H54 (cell line): ENCODE measurements at regions not wholly inside any gene's neighbourhood (a gene's known extent, or its start where the extent isn't known, plus 50 kb on each side); places are given as distances from the start of the nearest gene placed in this dataset.
A peak's percentile ranks its signal among the peaks of the same experiment; 100 is the strongest.
"Not testable (repeated sequence)": the region's sequence is repeated elsewhere in the genome, so short reads cannot be mapped to it uniquely, and the experiment has no call there.

Experiments
- DNase-seq: peaks from one replicate; pipeline ENCODE4 v3.0.0; 2011; ENCODE audit warnings: low spot score, mixed read lengths; ENCODE audit not compliant: insufficient read length
- FAIRE-seq: peaks from 3 replicates; lab custom pipeline; 2011; peaks lifted over from hg19 to GRCh38; lab: Jason Lieb, UNC
- POLR2A ChIP-seq: IDR thresholded peaks from 2 replicates; pipeline ENCODE4 v1.6.1; 2011; ENCODE audit warnings: low read depth, mild to moderate bottlenecking, low read length

DNA sequence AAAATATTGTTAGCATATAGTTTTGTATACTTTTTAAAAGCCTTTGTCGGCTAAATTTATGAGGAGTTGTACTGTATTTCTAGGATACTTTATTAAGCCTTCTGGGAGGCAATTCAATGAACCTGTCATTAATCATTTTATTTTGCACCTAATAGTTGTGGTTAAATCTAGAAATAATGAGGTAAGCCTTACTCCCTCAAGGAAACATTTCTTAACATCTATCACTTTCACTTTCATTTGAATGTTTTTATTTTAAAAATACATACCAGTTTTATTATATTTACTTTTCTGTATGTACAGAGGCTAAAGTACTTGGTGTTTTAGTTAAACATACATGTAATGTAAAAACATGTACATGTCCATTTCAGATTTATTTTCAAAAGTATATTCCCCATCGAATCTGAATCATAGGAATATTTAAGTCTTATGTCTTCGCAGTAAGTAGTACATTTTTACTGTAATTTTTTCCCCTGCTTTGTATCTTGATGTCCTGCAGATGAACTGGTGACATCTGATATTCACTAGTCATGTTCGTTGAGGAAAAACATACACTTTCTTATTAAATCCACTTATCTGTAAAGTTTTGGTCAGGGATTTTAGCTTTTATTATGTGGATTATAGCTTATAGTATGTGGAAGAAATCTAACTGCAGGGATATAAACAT is 82.8 kb downstream of the DISP1 start:
- FAIRE-seq (peak; percentile 36), DNase-seq (no peak)
- no peak for TF ChIP-seq POLR2A

DNA sequence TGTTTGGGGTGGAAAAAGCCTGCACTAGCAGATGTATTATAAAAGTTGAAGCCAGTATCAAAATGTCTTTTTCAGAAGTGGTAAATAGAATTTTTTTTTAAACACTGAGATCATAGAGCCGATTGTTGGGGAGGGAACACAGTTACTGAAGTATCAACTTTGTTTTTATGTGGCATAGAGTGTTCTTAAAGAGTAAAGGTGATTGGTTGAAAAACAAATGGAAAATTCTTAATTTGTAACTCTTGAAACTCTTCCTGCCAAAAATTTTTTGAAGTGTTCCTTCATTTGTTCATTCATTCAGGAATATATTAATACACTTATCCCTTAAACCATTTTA is 83.3 kb downstream of the DISP1 start:
- FAIRE-seq = no peak

DNA sequence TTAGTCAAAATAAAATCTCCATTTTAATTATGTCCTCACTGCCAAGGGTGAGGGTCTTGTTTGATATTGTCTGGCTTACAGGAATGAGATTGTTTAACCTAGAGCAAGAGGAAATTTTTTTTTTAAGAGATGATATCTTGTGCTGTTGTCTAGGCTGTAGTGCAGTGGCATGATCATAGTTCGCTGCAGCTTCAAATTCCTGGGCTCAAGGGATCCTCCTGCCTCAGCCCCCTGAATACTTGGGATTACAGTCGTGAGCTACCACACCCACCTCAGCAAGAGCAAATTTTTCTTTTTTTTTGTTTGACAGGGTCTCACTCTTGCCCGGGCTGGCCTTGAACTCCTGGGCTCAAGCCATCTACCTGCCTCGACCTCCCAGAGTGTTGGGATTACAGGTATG is 84.6 kb downstream of the DISP1 start:
- no peak for FAIRE-seq
- no peak for TF ChIP-seq POLR2A
- no peak for DNase-seq

More for the DNA sequence above, 83.3 kb downstream of the DISP1 start:
- no peak for TF ChIP-seq POLR2A
- DNase-seq = no peak

DNA sequence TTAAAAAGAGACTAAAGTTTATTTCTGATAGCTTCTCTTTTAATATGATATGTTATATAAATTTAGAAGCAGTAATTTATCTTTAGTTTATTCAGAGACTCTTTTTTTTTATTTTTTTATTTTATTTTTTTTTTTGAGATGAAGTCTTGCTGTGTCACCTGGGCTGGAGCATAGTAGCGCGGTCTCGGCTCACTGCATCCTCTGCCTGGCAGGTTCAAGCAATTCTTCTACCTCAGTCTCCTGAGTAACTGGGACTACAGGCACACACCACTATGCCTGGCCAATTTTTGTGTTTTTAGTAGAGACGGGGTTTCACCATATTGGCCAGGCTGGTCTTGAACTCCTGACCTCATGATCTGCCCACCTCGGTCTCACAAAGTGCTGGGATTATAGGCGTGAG is 89.6 kb downstream of the DISP1 start:
- FAIRE-seq (no peak), DNase-seq (no peak)
- no peak for TF ChIP-seq POLR2A

DNA sequence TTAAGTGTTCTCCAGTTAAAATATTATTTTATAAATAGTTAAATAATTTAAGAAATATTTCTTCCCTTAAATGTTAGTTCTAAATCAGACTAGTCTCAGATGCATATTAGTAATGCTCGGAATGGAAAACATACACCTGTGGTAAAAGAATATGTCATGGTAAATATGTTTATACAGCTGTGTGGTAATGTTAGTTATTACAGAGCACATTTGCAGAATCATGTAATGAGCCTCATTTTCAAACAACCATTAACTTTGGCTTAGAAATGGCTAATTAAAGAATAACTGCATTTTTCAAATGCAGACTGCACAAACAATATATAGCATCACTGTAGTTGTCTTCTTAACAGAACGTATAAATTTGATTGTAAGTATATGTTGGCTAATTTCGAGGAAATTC is 90.3 kb downstream of the DISP1 start:
- FAIRE-seq (no peak), DNase-seq (no peak)
- no peak for TF ChIP-seq POLR2A

DNA sequence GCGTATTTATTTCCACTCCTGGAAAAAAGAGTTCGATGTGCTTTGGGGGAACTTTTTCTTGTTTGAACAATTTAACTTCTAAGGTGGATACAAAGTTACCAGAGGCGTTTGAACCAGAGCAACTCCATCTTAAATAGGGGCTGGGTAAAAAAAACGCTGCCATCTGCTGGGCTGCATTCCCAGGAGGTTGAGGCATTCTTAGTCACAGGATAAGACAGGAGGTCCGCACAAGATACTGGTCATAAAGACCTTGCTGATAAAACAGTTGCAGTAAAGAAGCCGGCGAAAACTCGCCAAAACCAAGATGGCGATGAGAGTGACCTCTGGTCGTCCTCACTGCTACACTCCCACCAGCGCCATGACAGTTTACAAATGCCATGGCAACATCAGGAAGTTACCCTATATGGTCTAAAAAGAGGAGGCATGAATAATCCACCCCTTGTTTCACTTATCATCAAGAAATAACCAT is 91.5 kb downstream of the DISP1 start:
- FAIRE-seq = not testable (repeated sequence)

DNA sequence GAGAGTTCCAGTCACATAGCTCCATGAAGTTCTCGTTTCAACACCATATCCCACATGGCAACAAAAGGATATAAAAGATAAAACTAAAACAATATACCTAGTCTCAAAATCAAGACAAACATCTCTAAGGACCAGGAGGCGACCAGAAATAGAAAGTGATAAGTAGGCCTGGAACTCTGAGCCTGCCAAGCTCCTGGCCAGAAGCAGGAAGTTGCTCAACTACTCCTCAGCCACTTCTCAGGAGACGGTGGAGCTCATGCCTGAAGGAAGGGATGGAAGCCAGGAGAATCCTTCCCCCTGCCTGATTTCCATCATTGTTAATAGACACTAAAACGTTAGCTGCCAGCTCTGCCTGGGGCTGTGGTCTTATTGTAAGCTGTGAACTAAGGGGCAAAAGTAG is 94.7 kb downstream of the DISP1 start:
- FAIRE-seq (no peak), DNase-seq (no peak)
- TF ChIP-seq POLR2A = no peak

More for the DNA sequence above, 91.5 kb downstream of the DISP1 start:
- DNase-seq = not testable (repeated sequence)

DNA sequence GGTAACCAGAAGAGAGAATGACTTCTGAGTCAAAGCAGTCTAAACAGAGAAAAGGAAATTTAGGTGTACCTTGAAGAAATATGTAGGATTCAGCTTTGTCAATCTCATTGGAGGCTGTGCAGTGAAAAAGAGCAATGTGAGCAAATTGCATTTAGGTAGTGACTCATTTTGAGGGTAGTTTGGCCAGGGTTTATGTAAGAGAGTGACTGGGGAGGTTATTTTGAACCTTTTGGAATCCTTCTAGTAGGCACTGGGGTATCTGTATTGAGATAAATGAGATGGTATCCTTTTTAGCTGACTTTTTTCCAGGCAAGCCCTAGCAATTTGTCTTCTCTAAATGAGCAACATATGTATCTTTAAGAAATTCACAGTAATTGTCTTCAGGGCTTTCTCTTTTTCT is 95.9 kb downstream of the DISP1 start:
- no peak for TF ChIP-seq POLR2A
- DNase-seq = peak; percentile 5
- FAIRE-seq = peak; percentile 6

DNA sequence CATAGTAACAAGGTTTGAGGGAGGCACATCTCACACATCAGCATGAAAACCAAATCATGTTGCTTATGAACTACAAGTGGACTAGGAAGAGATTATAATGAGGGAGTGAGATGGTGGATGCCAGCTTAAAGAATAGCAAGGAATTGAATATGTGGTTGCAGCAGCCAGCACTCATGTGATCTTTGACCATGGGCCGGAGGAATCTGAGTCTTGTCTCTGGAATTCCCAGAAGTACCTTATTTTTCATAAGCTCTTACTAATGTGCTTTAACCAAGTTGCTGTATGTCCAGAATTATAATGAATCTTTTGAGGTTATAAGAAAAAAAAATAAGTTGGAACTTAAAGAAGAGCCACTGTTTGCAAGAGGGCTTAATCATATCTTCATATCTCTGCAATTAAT is 97.0 kb downstream of the DISP1 start:
- no peak for TF ChIP-seq POLR2A
- FAIRE-seq (no peak), DNase-seq (no peak)

DNA sequence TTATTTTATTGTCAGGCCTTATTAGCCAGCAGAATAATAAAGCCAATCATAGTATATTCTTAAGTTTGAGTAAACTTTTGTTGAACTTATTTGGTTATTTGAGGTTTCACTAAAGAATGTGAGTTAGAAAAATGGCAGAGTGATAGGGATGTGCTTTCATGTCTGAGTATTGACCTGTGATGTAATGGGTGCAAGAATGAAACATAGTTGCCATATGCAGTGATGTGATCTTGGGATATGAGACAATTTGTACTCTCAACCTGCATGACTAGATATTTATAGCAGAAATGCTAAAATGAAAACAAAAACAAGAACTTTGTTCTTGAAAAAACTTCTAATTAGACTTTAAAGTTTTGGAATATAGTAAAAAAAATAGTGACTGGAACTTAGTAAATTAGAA is 97.9 kb downstream of the DISP1 start:
- no peak for TF ChIP-seq POLR2A
- FAIRE-seq (no peak), DNase-seq (no peak)

DNA sequence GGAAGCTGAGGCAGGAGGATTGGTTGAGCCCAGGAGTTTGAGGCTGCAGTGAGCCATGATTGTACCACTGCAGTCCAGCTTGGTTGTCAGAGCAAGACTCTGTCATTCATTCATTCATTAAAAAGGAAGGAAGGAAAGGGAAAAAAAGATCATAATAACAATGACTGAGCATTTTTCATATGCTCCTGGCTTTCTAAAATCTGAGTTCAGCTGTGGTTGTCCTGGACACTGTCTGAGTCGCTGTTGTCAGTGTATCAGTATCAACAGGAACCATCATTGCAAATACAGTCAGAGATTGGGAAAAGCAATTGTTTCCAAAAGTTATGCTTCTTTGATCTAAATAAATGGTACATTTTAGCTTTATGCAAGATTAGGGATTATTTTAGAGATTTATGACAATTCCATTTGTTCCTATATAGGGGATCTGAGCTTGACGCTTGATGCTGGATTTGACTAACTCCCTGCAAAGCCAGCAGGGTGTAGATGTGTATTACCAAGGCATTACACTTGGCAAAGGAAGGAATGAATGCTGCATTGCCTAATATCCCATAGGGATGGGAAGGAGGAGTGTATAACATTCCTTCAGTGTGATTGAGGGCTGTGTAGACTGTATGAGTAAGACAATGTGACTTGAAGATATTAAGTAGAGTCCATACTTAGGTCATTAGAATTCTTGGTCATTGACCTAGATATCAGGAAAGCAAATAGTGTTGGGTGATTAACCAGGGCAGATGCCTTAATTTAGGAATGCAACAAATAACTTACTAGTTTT is 100.2 kb downstream of the DISP1 start:
- no peak for DNase-seq
- TF ChIP-seq POLR2A = no peak
- no peak for FAIRE-seq

DNA sequence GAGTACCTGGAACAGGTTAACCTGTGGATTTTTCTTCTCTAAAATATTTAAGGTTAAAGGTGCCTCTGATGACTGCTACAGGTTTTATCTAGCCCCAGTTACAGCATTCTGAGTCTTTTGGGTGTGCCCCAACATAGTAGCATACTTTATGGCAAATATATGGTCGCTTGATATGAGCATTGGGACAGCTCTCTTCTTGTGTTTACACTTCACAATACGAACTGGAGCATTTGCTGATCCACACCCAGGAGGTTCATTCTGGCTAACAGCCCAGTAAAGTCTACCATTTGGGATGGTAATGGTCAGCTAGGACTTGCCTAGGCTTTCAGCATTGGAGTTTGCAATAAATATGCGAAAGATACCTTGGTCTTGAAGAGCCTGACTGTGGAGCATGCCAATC is 101.3 kb downstream of the DISP1 start:
- no peak for TF ChIP-seq POLR2A

DNA sequence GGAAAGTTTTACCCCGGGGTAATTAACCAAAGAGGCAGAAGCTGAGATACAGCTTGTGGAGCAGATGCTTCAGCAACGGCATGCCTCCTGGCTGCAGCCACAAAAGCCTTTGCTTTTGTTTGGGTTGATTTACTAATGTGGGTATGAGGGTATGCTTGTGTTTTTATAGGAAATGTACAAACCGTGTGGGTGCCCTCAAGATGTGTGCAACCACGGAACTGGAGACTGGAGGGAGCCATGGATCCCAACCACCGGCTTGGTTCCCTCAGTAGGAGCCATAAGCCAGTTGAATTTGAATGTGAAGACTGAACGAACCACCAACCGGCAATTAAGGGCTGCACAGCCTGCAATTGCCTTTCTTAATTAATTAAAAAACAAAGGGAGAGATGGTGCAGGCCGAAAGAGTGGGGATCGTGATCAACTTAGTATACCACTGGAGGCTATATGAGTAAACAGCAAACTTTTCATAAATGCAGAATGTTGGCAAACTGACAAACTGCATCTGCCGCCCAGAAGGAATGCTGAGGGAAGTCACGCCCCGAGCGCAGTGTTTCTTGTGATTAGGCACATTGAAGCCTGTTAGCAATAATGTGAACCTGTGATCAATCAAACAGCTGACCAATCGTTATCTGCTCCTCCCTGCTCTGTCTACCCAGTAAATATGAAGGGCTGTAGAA is 104.1 kb downstream of the DISP1 start:
- DNase-seq = no peak
- FAIRE-seq = no peak
- TF ChIP-seq POLR2A = no peak

More for the DNA sequence above, 101.3 kb downstream of the DISP1 start:
- FAIRE-seq (no peak), DNase-seq (no peak)

DNA sequence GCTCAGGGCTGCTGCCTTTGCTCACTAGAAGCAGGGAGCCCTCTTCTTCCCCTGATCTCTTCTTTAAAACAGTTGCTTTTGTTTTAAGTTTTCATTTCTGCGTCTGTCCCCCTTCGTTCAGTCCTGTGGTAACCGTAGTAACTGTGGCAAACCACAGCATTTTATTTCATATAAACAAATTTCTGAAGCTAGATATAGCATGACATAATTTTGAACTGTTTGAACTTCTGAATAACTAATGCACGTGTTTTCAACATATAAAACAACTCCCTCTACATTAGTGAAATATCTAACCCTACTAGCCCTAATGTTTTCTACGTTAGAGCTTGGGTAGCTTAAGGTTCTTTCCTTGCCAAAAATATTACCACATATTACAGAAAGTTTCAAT is 104.6 kb downstream of the DISP1 start:
- TF ChIP-seq POLR2A = no peak
- no peak for FAIRE-seq
- DNase-seq = no peak
